Lower lobe of right lung (tissue), 2 donors: ENCODE measurements at regions not wholly inside any gene's neighbourhood (a gene's known extent, or its start where the extent isn't known, plus 50 kb on each side); places are given as distances from the start of the nearest gene placed in this dataset.

Experiments
- ATAC-seq, 2 donors: fragments of 200-7000 bp; cut with Tn5 transposase; one replicate each; pipeline ENCODE4 v1.9.1; 2020 to 2022; ENCODE audit warnings: mild to moderate bottlenecking in 2 of 2, moderate library complexity in 2 of 2
- DNase-seq: peaks from one replicate; pipeline ENCODE4 v3.0.0-alpha.2; 2020
- H3K27ac ChIP-seq: fragments of 200-600 bp; one replicate; pipeline ENCODE4 v1.8.0; 2022
- H3K27me3 ChIP-seq: fragments of 200-600 bp; one replicate; pipeline ENCODE4 v1.8.0; 2022; ENCODE audit warnings: low read depth
- H3K36me3 ChIP-seq: fragments of 200-600 bp; one replicate; pipeline ENCODE4 v1.8.0; 2022; ENCODE audit warnings: mild to moderate bottlenecking
- H3K4me1 ChIP-seq: fragments of 200-600 bp; one replicate; pipeline ENCODE4 v1.8.0; 2022
- H3K4me3 ChIP-seq: fragments of 200-600 bp; one replicate; pipeline ENCODE4 v1.8.0; 2022; ENCODE audit warnings: mild to moderate bottlenecking
- H3K9me3 ChIP-seq: fragments of 200-600 bp; one replicate; pipeline ENCODE4 v1.8.0; 2022
- intact Hi-C: fragments of 100-400 bp; cut with DNase I; formaldehyde crosslinking; loops from one replicate; pipeline ENCODE4 v1.11.0; 2022
- TF ChIP-seq, protein P1 (sequence below): fragments of 200-600 bp; IDR thresholded peaks from one replicate; pipeline ENCODE4 v1.8.0; 2022; ENCODE audit warnings: antibody characterized with exemption, mild to moderate bottlenecking
- donor health status: DM: no; HTN: yes; CAD: no; lungs with severe emphysema.

DNA sequence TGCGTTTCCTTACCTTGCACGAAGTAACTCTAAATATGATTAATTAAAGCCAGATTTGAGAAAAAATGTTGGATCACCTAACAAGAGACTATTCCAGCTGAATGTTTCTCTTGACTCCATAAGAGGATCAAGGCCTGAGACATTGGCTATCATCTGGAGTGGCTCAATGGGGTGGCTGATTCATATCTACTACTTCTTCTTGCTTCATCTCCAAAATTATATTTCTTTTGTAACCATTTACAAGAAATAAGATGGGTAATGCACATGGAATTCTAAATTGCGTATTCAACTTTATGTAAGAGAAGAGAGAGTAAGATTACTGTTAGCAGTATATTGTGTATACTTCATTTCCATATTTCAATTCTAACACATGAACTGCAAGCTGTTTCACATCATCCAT, 819.0 kb upstream of the EYS start:
- Histone ChIP-seq H3K36me3 (no peaks in the 10 kb centered on the region), H3K9me3 (no peaks in the 10 kb centered on the region), H3K27ac (no peak overlapping the region), H3K27me3 (no peaks in the 10 kb centered on the region), H3K4me1 (no peaks in the 10 kb centered on the region), H3K4me3 (no peak overlapping the region)
- intact Hi-C loops: no loop called here
- no peak for ATAC-seq
- DNase-seq: no peak
- TF ChIP-seq, protein P1, sequence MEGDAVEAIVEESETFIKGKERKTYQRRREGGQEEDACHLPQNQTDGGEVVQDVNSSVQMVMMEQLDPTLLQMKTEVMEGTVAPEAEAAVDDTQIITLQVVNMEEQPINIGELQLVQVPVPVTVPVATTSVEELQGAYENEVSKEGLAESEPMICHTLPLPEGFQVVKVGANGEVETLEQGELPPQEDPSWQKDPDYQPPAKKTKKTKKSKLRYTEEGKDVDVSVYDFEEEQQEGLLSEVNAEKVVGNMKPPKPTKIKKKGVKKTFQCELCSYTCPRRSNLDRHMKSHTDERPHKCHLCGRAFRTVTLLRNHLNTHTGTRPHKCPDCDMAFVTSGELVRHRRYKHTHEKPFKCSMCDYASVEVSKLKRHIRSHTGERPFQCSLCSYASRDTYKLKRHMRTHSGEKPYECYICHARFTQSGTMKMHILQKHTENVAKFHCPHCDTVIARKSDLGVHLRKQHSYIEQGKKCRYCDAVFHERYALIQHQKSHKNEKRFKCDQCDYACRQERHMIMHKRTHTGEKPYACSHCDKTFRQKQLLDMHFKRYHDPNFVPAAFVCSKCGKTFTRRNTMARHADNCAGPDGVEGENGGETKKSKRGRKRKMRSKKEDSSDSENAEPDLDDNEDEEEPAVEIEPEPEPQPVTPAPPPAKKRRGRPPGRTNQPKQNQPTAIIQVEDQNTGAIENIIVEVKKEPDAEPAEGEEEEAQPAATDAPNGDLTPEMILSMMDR: no peak

DNA sequence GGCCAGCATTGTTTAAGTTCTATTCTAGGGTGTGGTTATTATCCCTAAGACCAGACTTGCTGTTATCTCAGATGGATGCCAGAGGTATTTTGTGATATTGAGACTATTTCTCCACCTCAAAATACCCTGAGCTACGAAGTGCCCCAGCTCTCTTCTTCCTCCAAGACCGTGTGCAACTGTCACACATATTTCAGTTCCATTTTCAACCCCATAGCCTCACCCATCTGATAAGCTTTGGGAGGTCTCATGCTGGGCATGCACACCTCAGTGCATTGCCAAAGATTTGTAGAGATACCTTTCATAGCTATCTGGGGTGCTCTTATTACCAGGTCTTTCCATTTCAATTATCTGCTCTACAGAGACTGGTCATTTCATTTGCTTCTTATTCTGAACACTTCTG, 815.8 kb upstream of the EYS start:
- DNase-seq (no peak), ATAC-seq (no peak)
- H3K27me3 ChIP-seq: no peaks in the 10 kb centered on the region
- H3K36me3 ChIP-seq: no peaks in the 10 kb centered on the region
- TF ChIP-seq, protein P1: no peak
- intact Hi-C loops: no loop called here
- H3K9me3 ChIP-seq: no peaks in the 10 kb centered on the region
- no peak overlapping the region for H3K4me3 ChIP-seq
- no peaks in the 10 kb centered on the region for H3K4me1 ChIP-seq
- H3K27ac ChIP-seq: no peak overlapping the region

DNA sequence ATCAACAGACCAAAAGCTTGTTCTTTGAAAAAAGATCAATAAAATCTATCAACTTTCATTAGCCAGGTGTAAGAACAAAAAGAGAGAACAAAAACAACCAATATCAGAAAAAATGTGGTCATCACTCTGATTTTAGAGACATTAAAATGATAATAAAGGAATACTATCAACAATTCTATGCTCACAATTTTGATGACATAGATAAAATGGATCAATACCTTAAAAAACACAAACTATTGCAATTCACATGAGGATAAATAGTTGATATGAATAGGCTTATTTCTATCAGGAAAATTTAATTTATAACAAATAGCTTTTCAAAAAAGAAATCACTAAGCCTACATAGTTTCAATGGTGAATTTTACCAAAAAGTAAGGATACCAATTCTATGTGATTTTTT, 809.4 kb upstream of the EYS start:
- Histone ChIP-seq H3K9me3 (no peaks in the 10 kb centered on the region), H3K36me3 (no peaks in the 10 kb centered on the region), H3K4me3 (no peak overlapping the region), H3K4me1 (no peaks in the 10 kb centered on the region), H3K27me3 (no peaks in the 10 kb centered on the region), H3K27ac (no peak overlapping the region)
- TF ChIP-seq, protein P1: no peak
- ATAC-seq: no peak
- DNase-seq: no peak
- intact Hi-C loops: no loop called here

DNA sequence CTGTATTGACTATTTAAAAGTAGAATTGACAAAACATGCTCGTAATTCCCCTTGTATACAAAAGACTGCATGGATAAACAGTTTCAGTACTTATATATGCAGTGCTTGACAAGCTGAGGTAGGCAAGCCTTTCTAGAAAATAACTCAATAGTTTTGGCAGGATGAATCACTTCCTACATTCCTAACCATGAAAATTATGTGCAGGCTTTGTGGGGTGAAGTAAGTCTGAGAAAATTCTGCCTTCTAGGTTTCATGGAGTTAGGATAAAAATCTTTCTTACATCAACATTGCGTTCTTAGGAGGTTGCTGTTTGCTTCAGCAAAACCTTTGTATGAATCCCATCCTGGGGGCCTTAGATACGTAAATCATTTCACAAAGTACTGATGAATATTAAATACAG, 801.4 kb upstream of the EYS start:
- H3K9me3 ChIP-seq: no peaks in the 10 kb centered on the region
- no peaks in the 10 kb centered on the region for H3K36me3 ChIP-seq
- H3K4me3 ChIP-seq: no peak overlapping the region
- ATAC-seq: no peak
- TF ChIP-seq, protein P1: no peak
- no peaks in the 10 kb centered on the region for H3K27me3 ChIP-seq
- H3K27ac ChIP-seq: no peak overlapping the region
- intact Hi-C loops: no loop called here
- no peak for DNase-seq
- H3K4me1 ChIP-seq: no peaks in the 10 kb centered on the region

DNA sequence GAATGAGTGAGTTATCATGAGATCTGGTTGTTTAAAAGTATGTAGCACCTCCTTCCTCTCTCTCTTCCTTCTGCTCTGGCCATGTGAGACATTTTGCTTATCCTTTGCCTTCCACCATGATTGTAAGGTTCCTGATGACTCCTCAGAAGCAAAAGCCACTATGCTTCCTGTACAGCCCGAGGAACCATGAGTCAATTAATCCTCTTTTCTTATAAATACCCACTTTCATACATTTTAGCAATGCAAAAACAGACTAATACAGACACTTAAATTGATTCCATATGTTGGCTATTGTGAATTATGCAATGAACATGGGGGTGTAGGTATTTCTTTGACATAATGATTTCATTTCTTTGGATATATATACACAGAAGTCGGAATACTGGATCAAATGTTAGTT, 792.8 kb upstream of the EYS start:
- no peak for ATAC-seq
- no peaks in the 10 kb centered on the region for H3K9me3 ChIP-seq

More for the DNA sequence above, 792.8 kb upstream of the EYS start:
- Histone ChIP-seq H3K36me3 (no peaks in the 10 kb centered on the region), H3K4me1 (no peaks in the 10 kb centered on the region), H3K27ac (no peak overlapping the region), H3K27me3 (no peaks in the 10 kb centered on the region), H3K4me3 (no peak overlapping the region)
- DNase-seq: no peak
- intact Hi-C loops: no loop called here
- TF ChIP-seq, protein P1: no peak
